ENCODE measurements at regions not wholly inside any gene's neighbourhood (a gene's known extent, or its start where the extent isn't known, plus 50 kb on each side); places are given as distances from the start of the nearest gene placed in this dataset.
"Not testable (repeated sequence)": the region's sequence is repeated elsewhere in the genome, so short reads cannot be mapped to it uniquely, and the experiment has no call there.

GRCh38 chr6:12483712-12484111 lies 193.6 kb downstream of the EDN1 start:
- TF ChIP-seq, protein P1, sequence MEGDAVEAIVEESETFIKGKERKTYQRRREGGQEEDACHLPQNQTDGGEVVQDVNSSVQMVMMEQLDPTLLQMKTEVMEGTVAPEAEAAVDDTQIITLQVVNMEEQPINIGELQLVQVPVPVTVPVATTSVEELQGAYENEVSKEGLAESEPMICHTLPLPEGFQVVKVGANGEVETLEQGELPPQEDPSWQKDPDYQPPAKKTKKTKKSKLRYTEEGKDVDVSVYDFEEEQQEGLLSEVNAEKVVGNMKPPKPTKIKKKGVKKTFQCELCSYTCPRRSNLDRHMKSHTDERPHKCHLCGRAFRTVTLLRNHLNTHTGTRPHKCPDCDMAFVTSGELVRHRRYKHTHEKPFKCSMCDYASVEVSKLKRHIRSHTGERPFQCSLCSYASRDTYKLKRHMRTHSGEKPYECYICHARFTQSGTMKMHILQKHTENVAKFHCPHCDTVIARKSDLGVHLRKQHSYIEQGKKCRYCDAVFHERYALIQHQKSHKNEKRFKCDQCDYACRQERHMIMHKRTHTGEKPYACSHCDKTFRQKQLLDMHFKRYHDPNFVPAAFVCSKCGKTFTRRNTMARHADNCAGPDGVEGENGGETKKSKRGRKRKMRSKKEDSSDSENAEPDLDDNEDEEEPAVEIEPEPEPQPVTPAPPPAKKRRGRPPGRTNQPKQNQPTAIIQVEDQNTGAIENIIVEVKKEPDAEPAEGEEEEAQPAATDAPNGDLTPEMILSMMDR (IDR thresholded peaks at IDR 0.05; ENCODE audit: low read depth, low read length, missing control alignments): no peak
- H3K4me3 ChIP-seq (ENCODE audit: low read depth, low read length): peak overlapping the region; percentile 33
- peak; percentile 40 for DNase-seq (ENCODE audit: low read depth)

DNA sequence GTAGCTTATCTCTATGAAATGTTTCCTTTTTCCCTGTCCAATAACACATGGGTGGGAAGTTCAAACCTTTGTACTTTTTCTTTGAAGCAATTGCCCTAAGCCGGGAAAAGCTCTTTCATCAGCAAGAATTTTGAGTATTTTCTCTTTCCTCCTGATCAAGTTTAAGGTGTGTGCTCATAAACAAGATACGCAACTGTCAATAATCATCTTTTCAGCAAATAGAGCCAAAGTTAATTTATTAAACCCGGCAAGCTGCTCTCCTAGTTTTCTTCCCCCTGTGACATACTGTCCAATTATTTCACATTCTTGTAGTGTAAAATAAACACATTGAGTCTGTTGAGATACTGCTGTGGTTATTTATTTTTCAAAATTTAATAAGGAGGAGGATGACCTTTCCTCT lies 194.4 kb downstream of the EDN1 start:
- no peak for DNase-seq (ENCODE audit: low read depth)

GRCh38 chr6:12485226-12485764 lies 195.1 kb downstream of the EDN1 start:
- TF ChIP-seq, protein P1 (IDR thresholded peaks at IDR 0.05; ENCODE audit: low read depth, low read length, missing control alignments): no peak
- H3K4me3 ChIP-seq (ENCODE audit: low read depth, low read length): no peak overlapping the region
- DNase-seq (ENCODE audit: low read depth): no peak

More for the DNA sequence above, 194.4 kb downstream of the EDN1 start:
- no peak overlapping the region for H3K4me3 ChIP-seq (ENCODE audit: low read depth, low read length)
- TF ChIP-seq, protein P1 (IDR thresholded peaks at IDR 0.05; ENCODE audit: low read depth, low read length, missing control alignments): no peak

- DNase-seq (ENCODE audit: low read depth): no peak
- TF ChIP-seq, protein P1 (IDR thresholded peaks at IDR 0.05; ENCODE audit: low read depth, low read length, missing control alignments): no peak
- no peak overlapping the region for H3K4me3 ChIP-seq (ENCODE audit: low read depth, low read length)
These were observed 195.7 kb downstream of the EDN1 start for GRCh38 chr6:12485837-12486236.

DNA sequence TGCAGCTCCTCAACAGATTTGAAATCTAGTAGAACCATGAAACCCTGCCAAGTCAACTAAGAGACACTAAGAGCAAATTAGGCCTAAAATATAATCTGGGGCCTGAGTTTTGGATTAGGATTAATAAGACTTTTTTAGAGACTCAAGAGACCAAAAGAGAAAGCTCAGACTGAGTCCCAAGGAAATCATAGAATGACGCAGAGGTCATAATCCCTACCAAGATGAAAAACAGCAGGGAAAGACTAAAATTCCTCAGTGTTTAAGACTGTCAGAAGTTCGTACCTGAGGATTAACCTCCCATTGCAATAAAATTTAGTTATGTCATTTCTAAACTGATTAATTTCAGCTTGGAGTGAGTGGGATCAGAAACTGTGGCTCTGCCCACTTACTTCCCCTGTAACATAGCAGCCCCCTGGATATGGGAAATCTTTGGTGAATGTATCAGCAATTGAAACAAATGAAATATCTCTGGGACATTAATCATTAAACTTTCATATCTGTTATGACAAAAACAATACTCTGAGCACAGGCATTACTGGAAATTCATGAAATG lies 200.3 kb downstream of the EDN1 start:
- H3K4me3 ChIP-seq (ENCODE audit: low read depth, low read length): no peak overlapping the region
- TF ChIP-seq, protein P1 (IDR thresholded peaks at IDR 0.05; ENCODE audit: low read depth, low read length, missing control alignments): no peak
- DNase-seq (ENCODE audit: low read depth): no peak

DNA sequence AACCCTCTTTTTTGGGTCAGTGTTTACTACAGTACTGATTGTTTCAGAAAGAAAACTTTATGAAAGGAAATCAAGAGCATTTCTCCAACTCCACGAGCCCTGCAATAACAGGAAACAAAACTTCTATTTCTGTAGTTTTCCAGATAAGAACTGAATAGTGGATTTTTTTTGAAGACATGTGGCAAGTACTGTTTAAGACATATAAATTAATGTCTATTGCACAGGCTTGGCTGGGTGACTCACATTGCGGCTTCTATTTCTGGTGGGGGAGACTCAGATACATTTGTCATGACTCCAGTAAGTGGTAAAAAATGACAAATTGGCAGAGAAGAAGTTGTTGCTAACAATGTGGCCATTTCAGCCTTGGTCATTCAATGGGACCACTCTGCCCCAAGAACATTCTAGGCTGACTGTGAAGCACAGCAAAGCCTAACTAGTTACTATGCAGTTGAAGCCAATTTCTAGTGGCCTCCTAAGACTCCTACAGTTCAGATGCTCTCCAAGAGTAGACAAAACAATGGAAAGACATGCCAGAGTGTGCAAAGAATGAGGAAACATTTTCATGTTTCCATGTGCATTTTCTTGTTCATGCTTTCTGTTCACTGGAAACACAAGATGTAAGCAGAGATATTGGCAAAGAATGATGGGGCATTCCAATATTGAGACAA lies 200.9 kb downstream of the EDN1 start:
- TF ChIP-seq, protein P1 (IDR thresholded peaks at IDR 0.05; ENCODE audit: low read depth, low read length, missing control alignments): no peak
- no peak for DNase-seq (ENCODE audit: low read depth)
- H3K4me3 ChIP-seq (ENCODE audit: low read depth, low read length): no peak overlapping the region

GRCh38 chr6:12492929-12493328 lies 202.8 kb downstream of the EDN1 start:
- H3K4me3 ChIP-seq (ENCODE audit: low read depth, low read length); DNase-seq (ENCODE audit: low read depth): not testable (repeated sequence)
